AG10803 (cell line): ENCODE measurements at regions not wholly inside any gene's neighbourhood (a gene's known extent, or its start where the extent isn't known, plus 50 kb on each side); places are given as distances from the start of the nearest gene placed in this dataset.

Experiments
- DNase-seq: peaks from one replicate; pipeline ENCODE4 v3.0.0; 2010; ENCODE audit warnings: low read depth
- H3K4me3 ChIP-seq: 2 replicates; pipeline ENCODE4 v1.5.1; 2011; ENCODE audit warnings: mild to moderate bottlenecking, low read length, control low read depth
- CTCF ChIP-seq: conservative IDR thresholded peaks from 2 replicates; pipeline ENCODE4 v1.5.1; 2011; ENCODE audit warnings: mild to moderate bottlenecking, low read length, control low read depth, inconsistent platforms

DNA sequence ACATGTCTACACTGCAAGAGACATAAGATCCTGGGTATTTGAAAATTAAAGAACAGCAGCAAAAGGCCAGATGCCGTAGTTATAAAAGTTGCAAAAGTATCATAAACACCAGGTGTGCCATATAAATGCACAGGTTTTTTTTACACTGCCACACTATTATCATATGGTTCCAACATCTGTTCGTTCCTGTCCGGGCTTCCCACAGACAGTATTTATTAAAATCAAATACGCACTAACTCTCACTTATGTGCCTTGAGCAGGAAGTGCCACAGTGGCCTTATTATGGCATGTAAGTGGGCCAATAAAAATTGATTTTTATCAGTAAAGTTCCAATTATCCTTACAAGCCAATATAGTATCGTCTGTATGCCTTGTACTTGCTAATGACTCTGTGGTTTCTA, 873.2 kb downstream of the RPA4 start:
- H3K4me3 ChIP-seq: no peak overlapping the region
- TF ChIP-seq CTCF: no peak
- DNase-seq: no peak

DNA sequence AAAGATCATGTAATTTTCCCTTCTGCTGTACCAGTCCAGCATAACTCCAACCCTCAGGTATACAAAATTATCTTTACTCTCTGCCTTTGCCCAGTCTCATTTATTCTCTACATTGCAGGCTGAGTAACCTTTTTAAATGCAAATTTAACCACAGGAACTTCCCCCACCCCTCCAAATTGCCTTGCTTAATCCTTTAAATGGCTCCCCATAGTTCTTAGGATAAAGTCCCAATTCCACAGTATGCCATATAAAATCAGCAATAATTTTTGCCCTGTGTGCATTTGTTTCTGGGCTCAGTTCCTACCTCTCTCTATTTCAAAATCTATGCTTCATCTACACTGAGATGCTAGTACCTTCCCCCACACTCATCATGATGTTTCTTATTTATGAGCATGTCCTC, 879.7 kb downstream of the RPA4 start:
- no peak overlapping the region for H3K4me3 ChIP-seq
- DNase-seq: no peak
- no peak for TF ChIP-seq CTCF

DNA sequence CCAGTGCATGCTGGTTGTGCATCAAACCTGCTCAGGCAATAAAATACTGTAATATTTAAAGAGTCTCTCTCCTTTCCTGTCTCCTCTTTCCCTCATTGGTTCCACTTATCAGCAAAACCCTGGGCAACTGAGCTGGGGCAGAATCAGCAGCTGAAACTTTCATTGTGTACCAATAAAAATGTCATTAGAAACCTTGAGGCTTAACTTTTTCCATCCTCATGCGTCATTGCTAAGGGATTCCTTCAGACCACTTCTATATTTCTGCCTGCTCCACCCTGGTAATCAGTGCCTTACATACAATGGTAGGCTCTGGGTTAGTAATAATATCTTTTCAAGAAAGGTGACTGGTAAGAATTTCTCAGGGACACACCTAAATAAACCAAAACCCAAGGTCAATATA, 880.3 kb downstream of the RPA4 start:
- no peak for TF ChIP-seq CTCF
- no peak for DNase-seq
- no peak overlapping the region for H3K4me3 ChIP-seq

DNA sequence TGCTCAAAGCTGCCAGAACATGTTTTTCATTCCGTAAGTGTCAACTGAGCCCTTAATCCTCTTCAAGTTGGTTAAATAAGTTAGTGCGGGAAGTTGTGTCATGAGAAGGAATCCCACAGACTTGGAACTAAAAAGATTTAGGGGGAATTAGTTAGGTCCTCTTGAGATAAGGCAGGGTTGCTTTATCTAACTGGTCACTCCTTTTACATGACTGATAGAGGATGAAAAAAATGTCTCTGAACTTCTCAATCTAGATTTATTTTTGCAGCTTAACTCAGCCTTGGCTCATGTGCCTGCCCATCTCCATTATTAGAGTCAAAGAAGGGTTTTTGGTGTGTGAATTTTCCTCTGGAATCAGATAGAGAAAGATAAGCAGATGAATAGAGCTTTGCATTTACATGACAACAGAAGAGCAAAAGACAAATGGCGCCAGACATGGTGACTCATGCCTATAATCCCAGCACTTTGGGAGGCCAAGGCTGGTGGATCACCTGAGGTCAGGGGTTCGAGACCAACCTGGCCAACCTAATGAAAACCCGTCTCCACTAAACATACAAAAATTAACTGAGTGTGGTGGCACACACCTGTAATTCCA, 882.9 kb downstream of the RPA4 start:
- DNase-seq: no peak
- TF ChIP-seq CTCF: no peak
- H3K4me3 ChIP-seq: no peak overlapping the region

DNA sequence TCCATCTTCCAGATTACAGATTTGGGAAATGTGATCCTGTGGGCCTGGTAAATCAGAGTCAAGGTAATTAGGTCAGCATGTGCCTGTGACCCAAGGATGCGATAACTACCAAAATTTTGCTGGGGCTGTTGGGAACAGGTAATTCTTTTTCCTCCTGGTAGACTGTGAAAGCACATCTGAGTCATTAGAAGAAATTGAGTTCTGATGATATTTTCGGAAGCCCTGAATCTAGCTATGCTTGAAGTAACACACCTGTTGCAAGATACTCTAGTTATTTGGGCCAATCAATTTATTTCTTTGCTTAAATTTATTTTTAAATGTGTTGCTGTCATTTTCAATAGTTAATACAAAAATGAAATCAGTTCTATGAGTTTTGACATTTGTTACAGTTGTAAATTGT, 903.6 kb downstream of the RPA4 start:
- TF ChIP-seq CTCF: no peak
- DNase-seq: no peak
- no peak overlapping the region for H3K4me3 ChIP-seq

GRCh38 chrX:97787849-97788248, 904.1 kb downstream of the RPA4 start:
- no peak for TF ChIP-seq CTCF
- DNase-seq: no peak
- H3K4me3 ChIP-seq: no peak overlapping the region

DNA sequence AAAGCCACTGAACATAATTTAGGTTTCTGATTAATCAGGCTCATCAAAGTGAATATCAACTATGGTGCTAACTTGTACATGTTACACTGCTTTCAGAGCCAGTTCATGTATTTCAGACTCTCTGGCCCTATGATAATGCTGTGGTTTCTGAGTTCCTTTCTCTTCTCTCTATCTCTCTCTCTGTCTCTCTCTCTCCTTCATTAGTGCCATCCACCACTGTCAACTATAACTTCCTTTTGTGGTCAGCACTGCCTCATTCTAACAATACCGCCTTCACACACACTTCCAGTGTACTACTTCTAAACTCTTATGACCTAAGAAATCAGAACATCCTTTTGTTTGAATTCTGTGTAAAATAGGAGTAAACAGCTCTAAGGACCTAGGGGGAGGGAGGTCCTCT, 907.1 kb downstream of the RPA4 start:
- no peak overlapping the region for H3K4me3 ChIP-seq
- TF ChIP-seq CTCF: no peak
- DNase-seq: no peak
